Breast epithelium (tissue), 3 donors: ENCODE measurements at regions not wholly inside any gene's neighbourhood (a gene's known extent, or its start where the extent isn't known, plus 50 kb on each side); places are given as distances from the start of the nearest gene placed in this dataset.

Experiments
- CTCF ChIP-seq, 3 donors: fragments of 450-650 bp; IDR thresholded peaks; one replicate each; pipeline ENCODE4 v1.5.1; 2016 to 2017; ENCODE audit warnings: antibody characterized with exemption in 3 of 3, mild to moderate bottlenecking in 3 of 3, moderate library complexity in 3 of 3
- POLR2A ChIP-seq: fragments of 450-650 bp; IDR thresholded peaks from one replicate; pipeline ENCODE4 v1.6.1; 2016; ENCODE audit warnings: antibody characterized with exemption, mild to moderate bottlenecking, moderate library complexity
- POLR2AphosphoS5 ChIP-seq, 3 donors: sonication (generic); formaldehyde crosslinking; IDR thresholded peaks; one replicate each; pipeline ENCODE4 v1.6.1; 2017; ENCODE audit warnings: antibody characterized with exemption in 3 of 3

- TF ChIP-seq CTCF (IDR thresholded peaks at IDR 0.05): no peak
- no peak for TF ChIP-seq POLR2A
- TF ChIP-seq POLR2AphosphoS5 (IDR thresholded peaks at IDR 0.05): no peak
Measured at GRCh38 chr11:91156041-91156440, 933.2 kb upstream of the CHORDC1 start.
